Esophagus (tissue), 2 donors: ENCODE measurements at regions not wholly inside any gene's neighbourhood (a gene's known extent, or its start where the extent isn't known, plus 50 kb on each side); places are given as distances from the start of the nearest gene placed in this dataset.

Experiments
- H3K27ac ChIP-seq, 2 donors: one replicate each; pipeline ENCODE4 v1.5.1; 2013; ENCODE audit warnings: low read depth in 2 of 2, mild to moderate bottlenecking in 2 of 2, inconsistent platforms in 1 of 2, low read length in 1 of 2, moderate library complexity in 1 of 2
- H3K27me3 ChIP-seq, 2 donors: one replicate each; pipeline ENCODE4 v1.6.1; 2013; ENCODE audit warnings: low read length in 2 of 2, control low read depth in 1 of 2, mild to moderate bottlenecking in 1 of 2; ENCODE audit not compliant: insufficient read depth in 2 of 2, control insufficient read depth in 1 of 2
- H3K36me3 ChIP-seq, 2 donors: one replicate each; pipeline ENCODE4 v1.6.1; 2013; ENCODE audit warnings: low read length in 1 of 2; ENCODE audit not compliant: control insufficient read depth in 2 of 2, insufficient read depth in 2 of 2
- H3K4me1 ChIP-seq, 2 donors: one replicate each; pipeline ENCODE4 v1.6.1; 2013; ENCODE audit warnings: low read length in 1 of 2; ENCODE audit not compliant: control insufficient read depth in 2 of 2, insufficient read depth in 2 of 2
- H3K4me3 ChIP-seq, 2 donors: one replicate each; pipeline ENCODE4 v1.5.1; 2013; ENCODE audit warnings: low read length in 2 of 2, mild to moderate bottlenecking in 2 of 2, low read depth in 1 of 2, moderate library complexity in 1 of 2
- H3K9me3 ChIP-seq, 2 donors: one replicate each; pipeline ENCODE4 v1.6.1; 2013; ENCODE audit warnings: mild to moderate bottlenecking in 2 of 2, low read depth in 1 of 2, low read length in 1 of 2, moderate library complexity in 1 of 2; ENCODE audit not compliant: control insufficient read depth in 2 of 2, insufficient read depth in 1 of 2
- WGBS, 2 donors: extraction: QIAGEN DNeasy Blood & Tissue Kit; methylation state at CpG; one replicate each; pipeline ENCODE4 v1.1.7; 2013; 5-methylcytosine and 5-hydroxymethylcytosine counted together
- donor health status: healthy with polysubstance abuse.
- donor health status: Bipolar disorder and iron deficiency.

DNA sequence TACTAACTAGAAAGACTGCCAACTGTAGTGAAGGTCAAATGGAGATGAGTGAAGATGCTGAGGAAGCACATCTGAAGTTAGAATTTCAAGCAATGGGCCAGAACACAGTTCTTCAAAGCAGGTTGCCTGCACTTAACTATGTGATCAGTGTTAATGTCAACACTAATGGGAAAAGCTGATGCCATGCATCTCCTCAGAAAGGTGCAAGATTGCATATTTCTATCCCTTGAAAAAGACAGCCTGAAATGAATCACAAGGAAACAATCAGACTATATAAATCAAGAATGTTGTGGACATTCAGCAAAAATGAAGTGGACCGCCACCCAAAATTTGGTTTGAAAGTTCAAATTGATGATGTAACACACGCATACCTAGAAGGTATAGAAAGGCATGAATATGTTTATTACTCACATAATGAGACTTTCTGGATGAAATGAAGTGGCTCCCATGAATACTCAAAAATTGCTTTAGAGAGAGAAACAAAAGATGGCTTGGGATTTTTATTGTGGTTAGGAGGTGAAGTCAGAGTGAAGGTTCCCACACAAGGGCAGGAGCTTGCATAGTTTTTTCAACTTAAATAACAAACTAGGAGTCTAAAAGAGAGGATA is 522.4 kb downstream of the KCTD12 start:
- H3K9me3 ChIP-seq: no peaks in the 10 kb centered on the region
- no peaks in the 10 kb centered on the region for H3K36me3 ChIP-seq
- 94 to 95% methylated on average over 2 of the region's 2 CpGs for WGBS, 2 donors
- no peak overlapping the region for H3K4me3 ChIP-seq
- H3K27ac ChIP-seq: no peak overlapping the region
- H3K4me1 ChIP-seq: no peaks in the 10 kb centered on the region
- H3K27me3 ChIP-seq: no peaks in the 10 kb centered on the region

- Histone ChIP-seq H3K36me3 (no peaks in the 10 kb centered on the region), H3K4me3 (no peak overlapping the region), H3K9me3 (no peaks in the 10 kb centered on the region), H3K27ac (no peak overlapping the region), H3K4me1 (no peaks in the 10 kb centered on the region), H3K27me3 (no peaks in the 10 kb centered on the region)
Measured at GRCh38 chr13:76361868-76362267, 524.3 kb downstream of the KCTD12 start.

GRCh38 chr13:76351541-76352229 is 534.5 kb downstream of the KCTD12 start:
- H3K9me3 ChIP-seq: peaks cover 0 to 2% of the 10 kb centered on the region in 2 donors
- no peak overlapping the region for H3K27ac ChIP-seq
- no peaks in the 10 kb centered on the region for H3K4me1 ChIP-seq
- no peak overlapping the region for H3K4me3 ChIP-seq
- no peaks in the 10 kb centered on the region for H3K36me3 ChIP-seq
- 72 to 76% methylated on average over 5 of the region's 5 CpGs for WGBS, 2 donors
- no peaks in the 10 kb centered on the region for H3K27me3 ChIP-seq

- H3K4me3 ChIP-seq: no peak overlapping the region
- no peaks in the 10 kb centered on the region for H3K27me3 ChIP-seq
- 56 to 63% methylated on average over 1 of the region's 1 CpG for WGBS, 2 donors
- no peaks in the 10 kb centered on the region for H3K4me1 ChIP-seq
- H3K27ac ChIP-seq: no peak overlapping the region
- H3K9me3 ChIP-seq: no peaks in the 10 kb centered on the region
- H3K36me3 ChIP-seq: no peaks in the 10 kb centered on the region
Measured at GRCh38 chr13:76350399-76350798, 535.8 kb downstream of the KCTD12 start.

- WGBS, 2 donors: 63 to 72% methylated on average over 2 of the region's 2 CpGs
Measured at GRCh38 chr13:76349700-76350099, 536.5 kb downstream of the KCTD12 start.

GRCh38 chr13:76339649-76340048 is 546.6 kb downstream of the KCTD12 start:
- WGBS, 2 donors: 60 to 77% methylated on average over 2 of the region's 2 CpGs
- no peak overlapping the region for H3K27ac ChIP-seq
- no peaks in the 10 kb centered on the region for H3K36me3 ChIP-seq
- no peaks in the 10 kb centered on the region for H3K27me3 ChIP-seq
- H3K4me3 ChIP-seq: no peak overlapping the region
- no peaks in the 10 kb centered on the region for H3K9me3 ChIP-seq
- no peaks in the 10 kb centered on the region for H3K4me1 ChIP-seq

More at GRCh38 chr13:76349700-76350099, 536.5 kb downstream of the KCTD12 start:
- Histone ChIP-seq H3K4me3 (no peak overlapping the region), H3K36me3 (no peaks in the 10 kb centered on the region), H3K27me3 (no peaks in the 10 kb centered on the region), H3K27ac (no peak overlapping the region), H3K4me1 (no peaks in the 10 kb centered on the region), H3K9me3 (no peaks in the 10 kb centered on the region)

DNA sequence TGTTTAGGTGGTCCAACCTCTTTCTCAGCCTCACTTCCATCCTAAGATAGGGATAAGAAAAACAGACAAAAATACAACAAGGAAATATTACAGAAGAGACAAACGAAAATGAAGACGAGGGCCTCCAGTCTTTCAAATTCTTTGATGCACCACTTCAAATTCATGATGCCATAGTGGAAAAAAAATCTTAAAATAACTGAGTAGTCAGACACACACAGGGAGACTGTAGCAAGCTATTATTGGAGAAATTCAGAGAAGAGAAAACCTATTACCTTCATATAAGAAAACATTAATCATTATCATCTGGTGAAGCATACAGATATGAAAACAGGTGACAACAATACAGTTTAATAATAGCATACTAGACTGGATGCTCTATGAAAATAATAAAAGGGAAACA is 548.2 kb downstream of the KCTD12 start:
- no peaks in the 10 kb centered on the region for H3K9me3 ChIP-seq
- no peak overlapping the region for H3K4me3 ChIP-seq
- H3K4me1 ChIP-seq: no peaks in the 10 kb centered on the region
- no peak overlapping the region for H3K27ac ChIP-seq
- no peaks in the 10 kb centered on the region for H3K36me3 ChIP-seq
- no peaks in the 10 kb centered on the region for H3K27me3 ChIP-seq
- 78 to 84% methylated on average over 2 of the region's 2 CpGs for WGBS, 2 donors

DNA sequence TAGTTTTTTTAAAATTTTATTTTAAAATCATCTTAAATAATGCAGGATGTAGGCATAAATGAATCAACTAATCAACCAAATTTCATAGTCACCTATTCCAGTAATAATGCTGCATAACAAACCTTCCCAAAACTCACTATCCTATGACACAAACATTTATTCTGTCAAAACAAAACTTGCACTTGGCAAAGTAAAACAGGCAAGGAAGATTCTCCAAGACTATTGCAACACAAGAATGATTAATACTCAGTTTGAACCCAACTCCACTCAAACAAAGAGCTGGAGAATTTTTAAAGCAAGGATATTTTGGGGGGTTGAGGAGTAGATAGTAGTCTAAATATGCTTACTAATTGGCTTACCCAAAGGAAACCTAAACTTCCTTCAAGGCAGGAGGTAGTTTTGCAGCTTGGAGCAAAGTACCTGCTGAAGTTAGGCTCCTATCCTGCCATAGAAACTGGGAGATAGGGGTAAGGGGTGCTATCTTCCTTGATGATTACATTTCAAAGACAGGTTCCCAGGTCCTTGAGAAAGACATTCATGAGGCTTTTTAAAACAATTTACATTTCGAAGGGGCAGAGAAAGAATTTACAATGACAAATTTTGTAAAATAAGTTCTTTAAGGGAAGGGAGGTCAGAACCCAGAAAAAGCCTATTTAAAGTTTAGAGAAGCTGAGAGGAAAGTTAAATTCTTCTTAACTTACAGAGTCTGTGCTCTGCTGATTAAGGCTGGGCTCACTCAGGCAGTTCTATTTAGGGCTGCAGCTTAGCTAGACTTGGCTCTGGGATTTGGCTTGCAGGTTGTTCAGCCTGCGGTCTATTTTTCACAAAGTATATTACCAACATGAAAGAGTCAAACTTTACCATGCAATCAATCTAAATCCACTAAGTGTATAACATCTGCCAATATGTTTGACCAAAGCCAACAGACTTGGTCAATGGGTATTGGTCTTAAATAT is 549.0 kb downstream of the KCTD12 start:
- Histone ChIP-seq H3K36me3 (no peaks in the 10 kb centered on the region), H3K9me3 (no peaks in the 10 kb centered on the region), H3K27me3 (no peaks in the 10 kb centered on the region), H3K27ac (no peak overlapping the region), H3K4me1 (no peaks in the 10 kb centered on the region), H3K4me3 (no peak overlapping the region)
- 64 to 67% methylated on average over 2 of the region's 2 CpGs for WGBS, 2 donors

- Histone ChIP-seq H3K27me3 (no peaks in the 10 kb centered on the region), H3K27ac (no peak overlapping the region), H3K4me3 (no peak overlapping the region), H3K9me3 (no peaks in the 10 kb centered on the region), H3K4me1 (no peaks in the 10 kb centered on the region), H3K36me3 (no peaks in the 10 kb centered on the region)
Measured at GRCh38 chr13:76335463-76335862, 550.7 kb downstream of the KCTD12 start.
